ENCODE measurements at regions not wholly inside any gene's neighbourhood (a gene's known extent, or its start where the extent isn't known, plus 50 kb on each side); places are given as distances from the start of the nearest gene placed in this dataset.
"Not testable (repeated sequence)": the region's sequence is repeated elsewhere in the genome, so short reads cannot be mapped to it uniquely, and the experiment has no call there.

DNA sequence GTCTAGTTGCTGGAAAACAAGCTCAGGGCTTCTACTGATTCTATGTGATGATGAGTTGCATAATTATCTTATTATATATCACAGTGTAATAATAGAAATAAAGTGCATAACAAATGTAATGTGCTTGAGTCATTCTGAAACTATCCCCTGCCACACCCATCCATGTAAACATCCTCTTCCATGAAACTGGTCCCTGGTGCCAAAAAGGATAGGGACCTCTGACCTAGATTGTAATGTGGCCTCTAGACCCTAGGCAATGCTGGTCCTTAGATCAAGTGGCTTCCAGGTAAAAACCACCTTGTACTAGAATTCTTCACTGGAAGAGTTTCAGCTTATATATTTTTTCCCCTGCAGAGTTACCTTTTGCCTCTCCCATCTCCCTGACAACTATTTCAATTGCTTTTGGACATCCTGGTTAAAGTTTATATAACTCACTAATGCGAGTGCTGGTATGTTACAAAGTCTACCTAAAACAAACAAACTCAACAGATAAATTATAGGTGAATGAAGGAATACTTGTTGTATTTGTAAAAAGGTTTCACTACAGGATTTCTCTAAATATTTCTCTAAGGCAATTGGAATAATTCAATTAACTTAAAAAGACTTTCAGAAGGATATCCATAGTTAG is 462.5 kb downstream of the NAV3 start:
- DNase-seq: peak; percentile 28
- Histone ChIP-seq H2BK15ac (ENCODE audit: low read depth, low read length) (0 out of 3 replicates have a peak overlapping the region, but pooled peaks have one; percentile 48), H3K9me3 (ENCODE audit: control insufficient read depth, insufficient read depth, low read length) (no peaks in the 10 kb centered on the region), H2AK9ac (replicated peaks; ENCODE audit: low read depth, low read length, poor library complexity) (no peak overlapping the region), H3K14ac (replicated peaks; ENCODE audit: low read depth, low read length) (peak overlapping the region; percentile 55; the same call in 1 of the 2 replicates), H4K20me1 (ENCODE audit: insufficient read depth, low read length) (no peaks in the 10 kb centered on the region), H3K9me1 (ENCODE audit: insufficient read depth, low read length) (peaks cover 6% of the 10 kb centered on the region), H3K36me3 (ENCODE audit: control insufficient read depth, insufficient read depth, low read length) (no peaks in the 10 kb centered on the region), H4K8ac (ENCODE audit: low read depth in 2 of 2, low read length in 2 of 2) (peak overlapping the region in 1 of 2 experiments; percentile 69; a peak in 1 of 4 replicates), H3K79me1 (ENCODE audit: low read depth in 1 of 2, low read length in 2 of 2) (no peaks in the 10 kb centered on the region), H3K18ac (ENCODE audit: low read depth, low read length) (peak overlapping the region; percentile 46; the same call in 1 of the 2 replicates), H3K23ac (ENCODE audit: low read depth, low read length) (no peak overlapping the region), H4K91ac (ENCODE audit: insufficient read depth, low read depth, low read length) (no peak overlapping the region), H3K27ac (ENCODE audit: insufficient read depth, low read length) (no peak overlapping the region), H2BK20ac (ENCODE audit: low read depth, low read length) (peak overlapping the region; percentile 60; the same call in 1 of the 2 replicates), H4K5ac (ENCODE audit: low read depth, low read length) (no peak overlapping the region), H2AFZ (replicated peaks; ENCODE audit: low read length, poor library complexity) (no peak overlapping the region), H3K4me3 (ENCODE audit: insufficient read depth, low read depth, low read length) (no peak overlapping the region), H3K56ac (ENCODE audit: extremely low read depth, insufficient read depth, low read length) (no peak overlapping the region), H3K4ac (ENCODE audit: low read depth, low read length) (peak overlapping the region; percentile 60; the same call in 1 of the 2 replicates), H3K9ac (ENCODE audit: low read depth, low read length) (no peak overlapping the region), H3K4me2 (ENCODE audit: low read depth, low read length) (peak overlapping the region; percentile 17; the same call in 1 of the 2 replicates), H3K4me1 (ENCODE audit: control insufficient read depth, insufficient read depth, low read length) (peaks cover 8% of the 10 kb centered on the region), H2BK120ac (ENCODE audit: low read depth, low read length) (peak overlapping the region; percentile 73; the same call in 1 of the 2 replicates), H3K27me3 (ENCODE audit: control insufficient read depth, insufficient read depth, low read length) (no peaks in the 10 kb centered on the region), H2BK5ac (ENCODE audit: low read depth, low read length, poor library complexity, severe bottlenecking) (peak overlapping the region; percentile 49), H2AK5ac (ENCODE audit: low read depth, low read length) (peak overlapping the region; percentile 68; the same call in 1 of the 2 replicates)
- ChIA-PET CTCF (no interaction called here), POLR2A (ENCODE audit: unreplicated experiment) (no interaction called here)
- TF ChIP-seq CEBPB (IDR thresholded peaks at IDR 0.05; ENCODE audit: low read depth, low read length) (0 out of 2 replicates have a peak, but pooled peaks have one; percentile 7), SMC3 (IDR thresholded peaks at IDR 0.05; ENCODE audit: low read depth, low read length) (no peak)
- dilution Hi-C loops (cut with HindIII; ENCODE audit: low sequenced_read_pairs, unreplicated experiment) (no loop called here), intact Hi-C loops (cut with micrococcal nuclease) (no loop called here), in situ Hi-C loops (cut with MboI; ENCODE audit: low sequenced_read_pairs) (no loop called here)
- no TSS peak for BruUV-seq (replicated peaks)
- WGBS, 2 experiments (ENCODE audit: extremely low coverage in 2 of 2, insufficient read length in 1 of 2): no CpG with 5 or more reads among the region's 1 CpG
- ATAC-seq (ENCODE audit: low read depth): no peak; the same call in 1 of the 2 replicates

DNA sequence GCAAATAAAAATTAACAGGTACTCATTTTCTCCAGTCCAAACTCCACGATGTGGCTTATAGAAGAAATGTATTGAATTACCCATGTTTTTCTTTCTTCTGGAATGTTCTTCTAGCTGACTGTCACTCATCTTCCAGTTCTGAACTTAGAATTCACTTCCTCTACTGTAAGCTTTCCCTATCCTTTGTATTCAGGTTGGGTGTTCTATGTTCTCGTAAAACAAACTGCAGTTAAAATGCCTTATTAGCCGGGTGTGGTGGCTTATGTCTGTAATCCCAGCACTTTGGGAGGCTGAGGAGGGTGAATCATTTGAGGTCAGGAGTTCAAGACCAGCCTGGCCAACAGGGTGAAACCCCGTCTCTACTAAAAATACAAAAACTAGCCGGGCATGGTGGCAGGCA is 470.6 kb downstream of the NAV3 start:
- H3K9ac ChIP-seq (ENCODE audit: low read depth, low read length); H3K27me3 ChIP-seq (ENCODE audit: control insufficient read depth, insufficient read depth, low read length); in situ Hi-C loops (cut with MboI; ENCODE audit: low sequenced_read_pairs); BruUV-seq (replicated peaks); H2BK5ac ChIP-seq (ENCODE audit: low read depth, low read length, poor library complexity, severe bottlenecking); H3K14ac ChIP-seq (replicated peaks; ENCODE audit: low read depth, low read length); H4K91ac ChIP-seq (ENCODE audit: insufficient read depth, low read depth, low read length); H3K4ac ChIP-seq (ENCODE audit: low read depth, low read length); H3K4me3 ChIP-seq (ENCODE audit: insufficient read depth, low read depth, low read length); POLR2A ChIA-PET (ENCODE audit: unreplicated experiment); H4K5ac ChIP-seq (ENCODE audit: low read depth, low read length); intact Hi-C loops (cut with micrococcal nuclease); H2BK20ac ChIP-seq (ENCODE audit: low read depth, low read length); H4K20me1 ChIP-seq (ENCODE audit: insufficient read depth, low read length); DNase-seq; H3K56ac ChIP-seq (ENCODE audit: extremely low read depth, insufficient read depth, low read length); dilution Hi-C loops (cut with HindIII; ENCODE audit: low sequenced_read_pairs, unreplicated experiment); H3K79me1 ChIP-seq (ENCODE audit: low read depth in 1 of 2, low read length in 2 of 2); H2AK9ac ChIP-seq (replicated peaks; ENCODE audit: low read depth, low read length, poor library complexity); CTCF ChIA-PET; H3K4me2 ChIP-seq (ENCODE audit: low read depth, low read length); H3K27ac ChIP-seq (ENCODE audit: insufficient read depth, low read length); H4K8ac ChIP-seq (ENCODE audit: low read depth in 2 of 2, low read length in 2 of 2); H3K9me1 ChIP-seq (ENCODE audit: insufficient read depth, low read length); H3K36me3 ChIP-seq (ENCODE audit: control insufficient read depth, insufficient read depth, low read length); H2AFZ ChIP-seq (replicated peaks; ENCODE audit: low read length, poor library complexity); H3K23ac ChIP-seq (ENCODE audit: low read depth, low read length); ATAC-seq (ENCODE audit: low read depth); H3K4me1 ChIP-seq (ENCODE audit: control insufficient read depth, insufficient read depth, low read length); H2BK15ac ChIP-seq (ENCODE audit: low read depth, low read length); H2AK5ac ChIP-seq (ENCODE audit: low read depth, low read length); H2BK120ac ChIP-seq (ENCODE audit: low read depth, low read length); H3K18ac ChIP-seq (ENCODE audit: low read depth, low read length); H3K9me3 ChIP-seq (ENCODE audit: control insufficient read depth, insufficient read depth, low read length): not testable (repeated sequence)
- WGBS, 2 experiments (ENCODE audit: extremely low coverage in 2 of 2, insufficient read length in 1 of 2): 100% methylated on average over 1 of the region's 5 CpGs; no CpG with 5 or more reads in 1 of the 2 experiments
